ENCODE measurements at regions not wholly inside any gene's neighbourhood (a gene's known extent, or its start where the extent isn't known, plus 50 kb on each side); places are given as distances from the start of the nearest gene placed in this dataset.

GRCh38 chr3:81045976-81046375 is 715.5 kb downstream of the GBE1 start:
- no peak for DNase-seq (ENCODE audit: low read depth)

GRCh38 chr3:81045246-81045645 is 716.2 kb downstream of the GBE1 start:
- DNase-seq (ENCODE audit: low read depth), result no peak

- DNase-seq (ENCODE audit: low read depth), result no peak
These were observed 717.7 kb downstream of the GBE1 start for GRCh38 chr3:81043660-81044199.

DNA sequence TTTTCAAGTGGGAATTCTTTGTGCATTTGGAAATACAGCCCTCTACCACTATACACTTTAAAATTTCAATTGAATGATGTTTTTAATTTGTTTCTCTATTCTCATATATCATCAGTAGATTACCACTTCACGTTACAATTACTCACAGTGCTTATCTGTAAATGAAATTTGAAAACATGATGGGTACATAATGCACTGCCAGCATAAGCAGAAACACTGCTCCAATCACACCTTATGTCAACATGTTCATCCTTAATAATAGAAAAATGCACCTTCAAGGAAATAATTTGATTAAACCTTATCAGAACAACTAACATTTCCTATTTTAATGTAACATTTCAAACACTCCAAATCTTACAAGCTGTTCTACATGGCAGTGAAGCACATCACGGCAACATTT is 718.4 kb downstream of the GBE1 start:
- DNase-seq (ENCODE audit: low read depth), result no peak

GRCh38 chr3:81041331-81041730 is 720.1 kb downstream of the GBE1 start:
- no peak for DNase-seq (ENCODE audit: low read depth)

DNA sequence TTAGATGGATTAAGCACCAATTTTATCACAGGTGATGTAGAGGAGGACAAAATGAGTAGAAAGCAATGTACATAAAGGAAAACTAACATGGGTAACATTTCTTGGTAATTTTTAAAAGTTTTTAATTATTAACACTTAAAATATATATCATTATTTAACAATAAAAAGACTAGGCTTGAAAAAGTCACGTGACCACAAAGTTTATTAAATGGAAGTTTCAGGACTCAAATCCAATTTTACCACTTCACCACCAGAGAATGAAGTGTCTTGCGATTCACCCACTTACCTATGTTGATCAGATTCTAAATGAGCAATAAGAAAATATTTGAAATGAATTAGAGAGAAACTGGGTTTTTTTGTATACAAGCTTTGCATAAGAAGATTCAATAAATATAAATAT is 721.3 kb downstream of the GBE1 start:
- no peak for DNase-seq (ENCODE audit: low read depth)

- no peak for DNase-seq (ENCODE audit: low read depth)
These were observed 727.8 kb downstream of the GBE1 start for GRCh38 chr3:81033684-81034083.

DNA sequence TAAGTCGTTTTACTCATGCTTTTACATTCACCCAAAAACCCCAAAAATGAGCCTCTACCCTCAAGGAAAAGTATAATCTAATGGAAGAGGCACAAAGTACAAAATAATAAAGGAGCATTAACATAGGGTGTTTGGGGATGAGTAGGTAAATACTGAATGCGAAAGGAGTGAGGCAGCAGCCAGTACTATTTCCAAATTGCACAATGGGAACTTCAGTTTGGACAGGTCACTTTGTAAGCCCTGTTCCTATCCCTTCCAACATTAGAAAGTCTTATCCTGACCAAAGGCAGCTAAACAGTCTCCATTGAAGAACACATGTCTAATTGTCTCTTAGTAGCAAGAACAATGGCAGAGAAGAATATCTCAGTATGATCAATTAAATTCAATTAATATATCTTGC is 728.3 kb downstream of the GBE1 start:
- no peak for DNase-seq (ENCODE audit: low read depth)

- no peak for DNase-seq (ENCODE audit: low read depth)
These were observed 731.6 kb downstream of the GBE1 start for GRCh38 chr3:81029861-81030260.

DNA sequence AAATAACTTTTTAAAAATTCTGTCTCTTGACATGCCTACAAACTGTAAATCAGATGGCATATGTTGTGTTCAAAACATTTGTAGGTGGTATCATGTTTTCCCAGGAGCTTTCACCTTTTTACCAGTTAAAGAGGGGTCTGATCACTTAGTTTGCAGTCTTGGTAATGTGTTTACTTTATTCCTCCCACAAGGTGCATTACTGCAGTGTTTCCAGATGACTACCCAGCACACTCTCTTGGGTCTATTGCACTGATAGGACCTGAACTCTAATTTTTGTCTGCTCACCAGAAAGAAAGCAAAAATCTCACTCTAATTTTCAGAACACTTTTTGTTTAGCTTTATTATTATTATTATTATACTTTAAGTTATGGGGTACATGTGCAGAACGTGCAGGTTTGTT is 734.1 kb downstream of the GBE1 start:
- DNase-seq (ENCODE audit: low read depth), result no peak

DNA sequence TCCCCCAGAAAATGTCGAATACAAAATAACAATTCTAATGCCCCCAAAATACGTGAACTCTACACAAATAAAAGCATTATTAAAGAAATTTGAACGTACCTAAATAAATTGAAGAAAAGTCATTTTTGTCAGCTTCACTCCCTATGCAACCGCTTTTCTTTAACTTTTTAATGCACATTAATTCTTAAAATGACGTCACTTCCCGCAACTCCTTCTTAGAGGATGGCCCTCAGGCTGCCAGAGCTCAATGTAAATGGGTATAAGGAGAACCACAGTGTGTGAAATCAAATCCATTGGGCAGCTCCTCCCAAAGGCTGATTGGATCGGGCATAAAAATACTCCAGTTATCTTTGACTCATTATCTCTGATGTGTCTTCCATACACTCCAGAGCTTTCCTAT is 736.9 kb downstream of the GBE1 start:
- no peak for DNase-seq (ENCODE audit: low read depth)

- no peak for DNase-seq (ENCODE audit: low read depth)
These were observed 739.1 kb downstream of the GBE1 start for GRCh38 chr3:81022339-81022738.

- no peak for DNase-seq (ENCODE audit: low read depth)
These were observed 748.1 kb downstream of the GBE1 start for GRCh38 chr3:81013360-81013759.

DNA sequence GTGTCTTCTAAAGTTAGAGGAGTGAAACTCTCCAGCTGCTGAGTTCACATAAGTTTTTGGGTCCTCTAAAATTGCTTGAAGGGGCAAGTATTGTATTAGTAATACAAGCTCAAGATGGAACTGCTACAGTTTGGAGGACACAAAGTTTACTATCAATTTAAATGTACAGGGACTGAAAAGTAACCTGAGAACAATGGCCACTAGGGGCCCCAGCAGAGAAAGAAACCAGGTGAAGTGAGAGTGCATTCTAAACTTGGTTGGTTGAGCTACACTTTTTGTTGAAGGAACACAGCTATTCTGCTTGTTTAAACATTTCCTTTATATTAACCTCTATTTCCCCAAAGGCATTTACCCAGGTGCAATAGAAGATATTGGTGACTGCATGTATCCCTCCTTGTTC is 755.5 kb downstream of the GBE1 start:
- no peak for DNase-seq (ENCODE audit: low read depth)

DNA sequence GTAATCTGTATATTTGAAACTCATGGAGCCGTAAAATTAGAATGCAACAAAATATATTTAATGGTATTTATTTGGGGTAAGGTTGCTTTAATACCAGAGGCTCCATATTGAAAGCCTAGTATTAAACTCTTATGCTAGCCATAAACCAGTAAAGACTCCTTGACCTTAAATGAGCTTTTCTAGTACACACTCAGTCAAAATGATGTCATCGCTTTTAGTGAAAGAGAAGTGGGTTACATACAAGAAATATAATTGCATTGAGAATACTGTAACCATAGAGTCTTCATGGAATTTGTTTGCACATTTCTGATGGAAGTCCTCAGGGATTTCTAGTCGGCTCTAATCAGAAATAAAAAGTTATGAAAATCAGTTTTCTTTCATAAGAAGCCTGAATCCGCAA is 757.6 kb downstream of the GBE1 start:
- no peak for DNase-seq (ENCODE audit: low read depth)

DNA sequence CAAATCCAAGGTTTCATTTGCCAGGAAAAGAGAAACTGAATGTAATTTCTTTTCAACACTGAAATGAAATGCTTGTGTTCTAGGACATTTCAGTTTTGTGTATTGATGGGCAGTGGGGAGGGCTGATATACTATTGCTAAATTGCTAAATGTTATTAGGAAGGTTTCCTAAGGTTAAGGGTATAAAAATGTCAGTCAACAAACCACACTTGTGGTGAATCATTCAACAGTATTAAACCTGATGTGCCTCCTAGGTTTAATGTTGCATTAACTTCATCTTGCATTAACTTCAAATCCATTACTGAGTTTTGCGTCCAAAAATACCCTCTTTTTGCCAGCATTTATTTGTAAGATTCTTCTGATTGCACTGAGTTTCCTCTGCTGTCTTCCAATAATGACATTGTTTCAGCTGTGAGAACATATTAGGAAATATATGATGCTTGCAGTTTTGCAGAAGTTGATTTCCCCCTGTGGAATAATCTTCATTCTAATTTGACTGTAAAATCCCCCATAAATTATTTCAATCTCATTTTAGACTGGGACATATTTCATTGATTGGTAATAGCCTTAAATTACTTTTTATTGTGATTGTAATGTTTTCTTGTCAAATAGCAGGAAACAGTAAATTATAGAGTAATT is 758.3 kb downstream of the GBE1 start:
- DNase-seq (ENCODE audit: low read depth), result no peak

DNA sequence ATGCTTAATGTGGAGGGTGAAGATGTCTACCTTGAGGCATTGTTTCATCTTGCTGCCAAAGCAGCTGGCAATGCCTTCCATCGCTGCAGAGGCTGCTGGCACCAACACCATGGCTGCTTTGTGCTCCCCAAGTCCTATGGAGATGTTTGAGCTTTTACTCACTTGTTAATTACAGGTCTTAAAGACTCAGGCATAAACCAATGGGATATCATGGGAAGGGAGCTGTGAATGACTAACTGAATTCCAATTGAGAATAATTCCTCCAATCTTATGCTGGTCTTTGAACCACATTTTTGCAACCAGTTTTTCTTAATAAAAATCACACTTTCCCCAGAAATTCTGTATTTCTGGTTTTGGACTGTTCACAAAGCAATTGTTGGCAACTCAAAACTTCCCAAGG is 762.0 kb downstream of the GBE1 start:
- DNase-seq (ENCODE audit: low read depth), result no peak

- DNase-seq (ENCODE audit: low read depth), result no peak
These were observed 763.4 kb downstream of the GBE1 start for GRCh38 chr3:80998022-80998421.

- DNase-seq (ENCODE audit: low read depth), result no peak
These were observed 763.8 kb downstream of the GBE1 start for GRCh38 chr3:80997622-80998021.

DNA sequence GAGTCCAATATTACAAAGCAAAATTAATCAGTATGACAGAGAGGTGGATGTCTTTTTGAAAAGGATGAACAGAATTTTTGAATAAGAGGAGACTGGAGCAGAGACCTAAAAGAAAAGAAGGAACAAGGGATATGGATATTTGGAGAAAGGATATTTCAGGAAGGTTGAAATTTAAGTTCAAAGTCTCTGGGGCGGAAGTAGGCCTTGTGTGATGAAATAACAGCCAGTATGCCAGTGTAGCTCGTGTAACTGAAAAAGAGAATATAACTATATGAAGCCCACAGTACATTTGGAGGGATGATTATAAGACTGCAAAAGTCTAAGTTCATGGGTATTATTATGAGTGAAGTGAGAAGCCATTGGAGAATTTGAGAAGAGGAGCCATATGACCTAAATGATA is 766.7 kb downstream of the GBE1 start:
- DNase-seq (ENCODE audit: low read depth), result no peak

DNA sequence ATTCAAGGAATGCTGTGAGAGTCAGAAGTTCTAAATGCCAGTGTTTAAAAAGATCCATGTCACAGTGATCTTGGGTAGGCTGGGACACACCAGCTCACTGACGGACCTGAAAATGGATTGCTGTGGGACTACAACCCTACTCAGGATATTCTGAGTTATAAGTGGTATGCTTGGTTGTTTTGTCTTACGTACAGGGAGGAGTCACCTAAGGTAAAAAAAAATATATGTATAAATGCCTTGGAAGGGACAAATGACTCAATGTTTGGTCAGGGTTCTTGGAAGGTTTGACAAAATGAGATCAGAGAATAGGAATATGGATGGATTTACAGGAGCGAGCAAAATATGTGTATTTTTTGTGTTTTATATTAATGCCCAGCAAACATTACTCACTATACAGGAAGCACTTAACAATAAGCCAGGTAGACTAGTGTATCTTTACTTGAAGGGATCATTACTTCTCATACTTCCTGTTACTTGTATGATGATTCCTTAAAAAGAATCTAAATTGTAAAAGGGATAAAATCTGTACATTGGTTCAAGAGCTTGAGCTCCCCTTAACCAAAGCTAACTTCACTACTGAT is 767.3 kb downstream of the GBE1 start:
- no peak for DNase-seq (ENCODE audit: low read depth)

GRCh38 chr3:80993241-80993945 is 768.1 kb downstream of the GBE1 start:
- DNase-seq (ENCODE audit: low read depth), result no peak

GRCh38 chr3:80983753-80984152 is 777.7 kb downstream of the GBE1 start:
- no peak for DNase-seq (ENCODE audit: low read depth)

All from amniotic epithelial cell (primary cell).